ENCODE measurements at regions not wholly inside any gene's neighbourhood (a gene's known extent, or its start where the extent isn't known, plus 50 kb on each side); places are given as distances from the start of the nearest gene placed in this dataset.

GRCh38 chr12:74891083-74891668 is 318.5 kb downstream of the KCNC2 start:
- ATAC-seq: no peak
- intact Hi-C loops (cut with DNase I): no loop called here
- no peak for DNase-seq (ENCODE audit: missing footprints)

DNA sequence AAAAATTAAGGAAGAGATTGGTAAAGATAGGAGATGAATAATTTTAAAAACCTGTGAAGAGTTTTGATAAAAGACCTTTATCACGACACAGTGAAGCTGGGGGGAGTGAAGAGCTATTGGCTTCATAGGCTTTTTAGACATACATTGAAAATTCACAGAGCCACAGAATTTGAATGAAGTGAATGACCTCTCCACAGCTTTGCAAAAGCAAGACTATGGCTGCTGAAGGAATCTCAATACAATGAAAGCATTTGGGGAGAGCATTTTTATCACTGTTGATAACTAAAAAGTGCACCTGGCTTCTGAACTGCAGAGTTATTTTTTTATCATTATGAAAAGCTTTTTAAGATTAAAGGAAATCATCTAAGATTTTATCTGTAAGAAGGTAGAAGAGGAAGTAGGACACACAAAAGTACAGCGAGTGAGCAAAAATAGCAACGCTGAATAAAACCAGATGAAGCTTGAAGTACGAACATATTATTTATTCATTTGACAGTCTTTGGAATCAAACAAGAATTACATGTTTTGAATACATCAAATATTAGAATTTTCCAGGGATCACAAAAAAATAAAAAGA is 317.5 kb downstream of the KCNC2 start:
- ATAC-seq (no peak), DNase-seq (ENCODE audit: missing footprints) (no peak)
- intact Hi-C loops (cut with DNase I): no loop called here

DNA sequence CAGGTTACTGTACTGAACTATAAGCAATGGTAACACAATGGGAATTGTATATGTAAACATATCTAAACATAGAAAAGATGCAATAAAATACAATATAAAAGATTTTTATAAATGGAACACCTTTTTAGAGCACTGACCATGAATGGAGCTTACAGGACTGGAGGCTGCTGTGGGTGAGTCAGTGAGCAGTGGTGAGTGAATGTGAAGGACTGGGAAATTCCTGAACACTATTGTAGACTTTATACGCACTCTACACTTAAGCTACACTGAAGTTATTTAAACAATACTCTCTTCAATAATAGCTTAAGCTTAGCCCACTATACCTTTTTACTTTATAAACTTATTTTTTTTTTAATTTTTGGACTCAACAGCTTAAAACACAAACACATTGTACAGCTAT is 313.5 kb downstream of the KCNC2 start:
- ATAC-seq (no peak), DNase-seq (ENCODE audit: missing footprints) (no peak)
- intact Hi-C loops (cut with DNase I): no loop called here

DNA sequence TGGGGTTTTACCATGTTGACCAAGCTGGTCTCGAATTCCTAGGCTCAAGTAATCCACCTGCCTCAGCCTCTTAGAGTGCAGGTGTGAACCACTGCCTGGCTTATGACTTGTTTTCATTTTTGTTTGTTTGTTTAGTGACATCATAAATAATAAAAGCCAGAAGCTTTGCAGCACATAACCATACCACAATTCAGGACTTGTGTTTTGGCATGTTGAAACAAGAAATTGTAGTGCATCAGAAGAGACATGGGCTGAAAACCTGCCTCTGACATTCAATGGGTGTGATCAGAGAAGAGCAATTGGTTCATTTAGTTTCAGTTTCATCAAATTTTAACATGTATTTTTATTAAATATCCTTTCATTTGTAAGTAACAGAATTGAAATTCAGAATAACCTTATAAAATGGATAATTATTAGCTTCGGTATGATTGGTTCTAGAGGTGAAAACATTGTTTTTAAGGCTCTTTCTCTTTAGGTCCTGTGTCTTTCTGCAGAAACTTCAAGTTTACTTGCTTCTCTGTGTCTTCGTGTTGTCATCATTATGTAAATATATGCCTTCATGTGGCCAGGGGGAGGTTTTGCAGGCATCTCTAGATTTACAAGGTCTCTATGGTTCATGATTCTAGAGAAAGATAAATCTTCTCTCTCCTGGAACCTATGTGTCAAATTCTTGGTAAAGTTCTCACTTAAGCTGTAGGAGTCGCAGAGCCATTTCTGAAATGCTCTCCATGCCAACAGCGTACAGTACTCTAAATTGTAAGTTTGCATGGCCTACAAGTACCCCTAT is 312.0 kb downstream of the KCNC2 start:
- intact Hi-C loops (cut with DNase I): no loop called here
- no peak for ATAC-seq
- DNase-seq (ENCODE audit: missing footprints): no peak

DNA sequence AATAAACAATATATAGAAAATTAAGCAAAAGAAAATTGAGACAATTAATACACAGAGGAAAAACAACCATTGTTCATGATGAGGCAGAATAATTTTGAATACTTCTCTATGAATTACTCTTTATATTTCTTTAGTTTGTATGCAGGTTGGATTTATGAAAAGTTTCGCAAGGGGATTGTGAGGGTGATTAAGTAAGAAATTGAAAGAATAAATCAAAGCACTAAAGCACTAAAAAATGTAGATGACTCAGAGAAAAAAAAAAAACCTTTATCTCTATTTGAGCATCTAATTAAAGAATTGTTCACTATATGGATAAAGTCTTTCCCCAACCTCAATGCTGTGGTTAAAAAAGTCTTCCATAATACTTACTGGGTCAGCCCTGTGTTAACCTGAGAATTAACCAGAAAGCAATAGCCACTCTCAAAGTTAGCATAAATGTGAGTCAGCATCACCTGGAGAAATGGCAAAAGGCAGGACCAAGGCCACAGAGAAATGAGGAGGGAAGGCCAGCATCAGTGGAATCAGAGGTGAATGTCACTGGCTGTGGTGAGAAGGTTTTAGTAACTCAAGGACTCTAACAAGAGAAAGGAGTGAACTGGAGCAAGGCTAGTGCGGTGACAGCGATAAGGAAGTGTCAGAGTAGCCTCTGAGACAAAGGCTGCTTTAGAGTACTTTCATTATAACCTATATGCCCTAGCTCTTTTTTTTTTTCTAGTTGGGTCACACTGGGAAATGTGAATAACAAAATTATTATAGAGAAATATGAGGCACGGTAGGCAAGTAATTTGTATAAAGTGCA is 310.4 kb downstream of the KCNC2 start:
- DNase-seq (ENCODE audit: missing footprints) (no peak), ATAC-seq (no peak)
- intact Hi-C loops (cut with DNase I): no loop called here

DNA sequence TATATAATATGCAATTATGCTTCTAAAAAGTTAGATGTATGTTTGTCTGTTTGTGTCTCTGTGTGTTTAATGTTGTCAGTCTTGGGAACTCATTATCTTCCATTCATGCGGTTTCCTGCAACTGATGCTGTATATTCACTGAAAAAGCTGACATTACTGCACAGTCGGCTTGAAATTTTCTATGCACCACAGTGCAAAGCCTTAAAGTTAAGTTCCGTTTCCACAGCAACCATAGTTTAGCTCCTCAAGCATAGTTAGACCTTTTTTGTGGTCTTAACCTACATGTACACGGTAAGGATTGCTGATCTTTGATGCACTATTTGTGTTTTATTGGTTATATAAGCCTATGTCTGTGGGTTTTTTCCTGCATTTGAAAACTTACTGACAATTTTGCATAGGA is 309.4 kb downstream of the KCNC2 start:
- intact Hi-C loops (cut with DNase I): no loop called here
- no peak for DNase-seq (ENCODE audit: missing footprints)
- no peak for ATAC-seq

DNA sequence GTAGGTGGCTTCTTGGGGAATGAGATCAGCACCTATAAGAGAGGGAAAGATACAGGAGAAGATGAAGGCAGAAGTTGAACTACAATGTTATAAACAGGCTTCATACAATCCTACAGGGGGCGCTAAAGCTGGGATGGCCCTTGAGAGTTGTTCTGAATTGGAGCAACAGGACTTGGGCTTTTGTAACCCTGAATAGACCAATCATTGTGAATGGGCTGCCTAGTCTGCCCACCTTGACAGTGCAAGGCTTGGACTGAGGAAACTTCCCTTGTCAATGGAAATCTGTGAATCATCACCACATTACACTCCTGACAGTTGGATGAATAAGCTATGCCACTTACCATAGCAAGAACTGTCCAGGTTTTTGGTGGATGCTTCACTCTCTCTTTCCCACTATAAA is 306.1 kb downstream of the KCNC2 start:
- intact Hi-C loops (cut with DNase I): no loop called here
- DNase-seq (ENCODE audit: missing footprints): no peak
- no peak for ATAC-seq

DNA sequence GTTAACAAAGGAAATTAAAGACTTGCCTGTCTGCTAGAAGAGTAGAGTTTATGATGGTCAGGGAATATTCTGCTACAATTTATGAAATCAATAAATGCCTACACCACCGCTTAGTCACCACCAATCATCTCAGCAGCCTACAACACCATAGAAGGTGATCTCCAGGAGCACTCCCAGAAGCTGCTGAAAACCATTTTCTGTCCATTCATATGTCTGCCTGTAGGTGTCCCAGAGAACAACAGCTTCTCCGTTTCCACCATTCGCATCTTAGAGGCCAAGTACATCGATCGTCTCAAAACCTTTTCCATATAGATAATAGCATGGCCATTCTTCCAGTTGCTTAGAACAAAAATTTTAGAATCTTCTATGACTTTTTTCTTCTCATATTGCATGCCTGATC is 303.4 kb downstream of the KCNC2 start:
- DNase-seq (ENCODE audit: missing footprints) (no peak), ATAC-seq (no peak)
- intact Hi-C loops (cut with DNase I): no loop called here

DNA sequence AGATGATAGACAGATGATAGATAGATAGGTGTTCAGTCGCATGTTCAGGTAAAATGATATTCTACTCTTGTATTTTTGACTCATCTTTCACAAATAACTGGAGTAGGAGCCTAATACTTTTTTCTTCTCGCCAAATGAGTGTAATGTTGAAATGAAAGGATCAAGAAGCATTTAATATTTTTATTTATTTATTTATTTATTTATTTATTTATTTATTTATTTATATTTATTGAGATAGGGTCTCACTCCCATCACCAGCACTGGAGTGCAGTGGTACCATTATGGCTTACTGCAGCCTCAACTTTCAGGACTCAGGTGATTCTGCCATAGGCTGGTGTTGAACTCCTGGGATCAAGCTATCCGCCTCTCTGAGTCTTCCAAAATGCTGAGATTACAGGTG is 298.8 kb downstream of the KCNC2 start:
- ATAC-seq: no peak
- no peak for DNase-seq (ENCODE audit: missing footprints)
- intact Hi-C loops (cut with DNase I): no loop called here

GRCh38 chr12:74914378-74914777 is 295.3 kb downstream of the KCNC2 start:
- intact Hi-C loops (cut with DNase I): no loop called here
- ATAC-seq: no peak
- DNase-seq (ENCODE audit: missing footprints): no peak

GRCh38 chr12:74915718-74916117 is 293.9 kb downstream of the KCNC2 start:
- intact Hi-C loops (cut with DNase I): no loop called here
- ATAC-seq (no peak), DNase-seq (ENCODE audit: missing footprints) (no peak)

DNA sequence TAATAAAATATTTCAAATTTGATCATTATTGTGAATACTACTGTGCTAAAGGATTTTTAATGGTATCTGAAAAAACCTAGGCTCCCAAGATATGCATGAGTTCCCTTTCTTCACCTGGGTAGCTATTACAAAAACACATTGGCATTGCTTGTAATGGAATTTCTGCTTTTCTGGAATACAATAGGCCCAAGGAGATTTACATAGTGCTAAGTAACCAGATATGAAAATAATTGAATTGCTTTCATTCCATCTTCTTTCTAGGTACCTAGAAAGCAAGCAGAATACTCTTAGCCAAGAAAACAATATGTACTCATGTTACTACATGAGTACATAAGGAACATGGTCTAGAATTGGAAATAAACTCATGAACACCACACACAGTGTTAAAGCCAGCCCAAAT is 291.9 kb downstream of the KCNC2 start:
- intact Hi-C loops (cut with DNase I): no loop called here
- DNase-seq (ENCODE audit: missing footprints) (no peak), ATAC-seq (no peak)

DNA sequence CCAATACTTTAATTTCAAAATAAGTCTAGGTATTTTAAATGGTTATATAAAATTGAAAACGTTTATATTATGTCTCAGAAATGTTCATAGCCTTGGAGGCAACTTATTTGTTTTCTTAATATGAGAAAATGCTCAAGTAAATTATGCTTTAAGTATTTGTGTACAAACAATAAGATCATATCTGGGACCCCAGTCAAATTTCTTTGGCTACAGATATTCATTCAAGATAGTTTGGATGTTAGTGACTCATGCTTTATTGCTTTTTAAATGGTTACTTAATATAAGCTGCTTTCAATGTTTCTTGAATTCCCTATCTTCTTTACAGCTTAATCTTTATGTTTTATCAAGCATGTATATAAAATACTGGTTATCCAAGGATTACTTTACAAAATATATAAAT is 291.3 kb downstream of the KCNC2 start:
- ATAC-seq (no peak), DNase-seq (ENCODE audit: missing footprints) (no peak)
- intact Hi-C loops (cut with DNase I): no loop called here

DNA sequence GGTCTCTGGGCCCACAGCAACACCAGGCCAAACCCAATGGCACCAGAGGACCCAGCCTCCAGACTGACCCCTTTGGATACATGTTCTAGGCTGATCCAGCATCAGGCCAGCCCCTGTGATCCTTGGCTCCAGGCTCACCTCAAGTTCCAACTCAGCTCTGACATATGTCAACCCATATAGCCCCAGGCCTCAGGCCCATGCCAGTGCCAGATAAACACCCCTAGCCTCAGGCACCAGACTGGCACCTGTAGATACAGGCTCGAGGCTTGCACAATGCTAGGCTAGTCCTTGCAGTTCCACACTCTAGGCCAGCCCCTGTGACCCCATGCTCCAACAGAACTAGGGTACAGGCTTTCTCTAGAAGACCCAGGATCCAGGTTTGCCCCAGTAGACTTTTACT is 287.5 kb downstream of the KCNC2 start:
- DNase-seq (ENCODE audit: missing footprints) (no peak), ATAC-seq (no peak)
- intact Hi-C loops (cut with DNase I): no loop called here

DNA sequence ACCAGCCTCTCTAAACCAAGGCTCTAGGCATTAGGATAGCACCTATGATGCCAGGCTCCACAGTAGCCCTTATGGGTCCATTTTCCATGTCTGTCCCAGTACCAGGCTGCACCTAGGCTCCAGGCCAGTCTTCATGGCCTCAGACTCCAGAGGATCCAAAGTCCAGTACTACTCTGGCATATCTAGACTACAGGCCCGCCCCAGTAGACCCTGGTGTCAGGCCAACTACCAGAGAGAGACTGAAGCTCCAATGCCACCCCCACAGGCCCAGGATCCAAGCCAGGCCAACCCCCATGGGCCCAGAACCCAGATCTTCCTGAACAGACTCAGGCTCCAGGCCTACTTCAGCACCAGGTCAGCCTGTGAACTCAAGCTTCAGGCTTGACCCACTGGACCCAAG is 287.0 kb downstream of the KCNC2 start:
- intact Hi-C loops (cut with DNase I): no loop called here
- DNase-seq (ENCODE audit: missing footprints): no peak

DNA sequence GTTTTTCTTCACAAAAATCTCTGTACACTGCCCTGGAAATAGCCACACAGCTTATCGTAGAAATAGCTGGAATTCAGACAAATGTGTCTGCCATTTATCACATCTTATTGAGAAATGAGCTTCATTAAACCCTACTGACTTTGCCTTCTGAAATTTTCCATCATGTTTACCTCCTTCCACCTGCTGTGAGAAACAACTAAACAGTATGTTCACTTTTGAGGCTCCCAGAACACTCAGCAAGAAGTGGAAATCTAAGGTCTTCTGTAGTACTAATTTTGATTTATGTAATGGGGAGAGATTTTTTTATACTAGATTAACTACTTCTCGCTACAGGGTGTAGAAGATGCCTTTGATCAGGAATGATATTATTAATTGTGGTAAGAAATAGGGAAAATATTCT is 268.0 kb downstream of the KCNC2 start:
- no peak for ATAC-seq
- intact Hi-C loops (cut with DNase I): no loop called here
- no peak for DNase-seq (ENCODE audit: missing footprints)

More for the DNA sequence above, 287.0 kb downstream of the KCNC2 start:
- no peak for ATAC-seq

DNA sequence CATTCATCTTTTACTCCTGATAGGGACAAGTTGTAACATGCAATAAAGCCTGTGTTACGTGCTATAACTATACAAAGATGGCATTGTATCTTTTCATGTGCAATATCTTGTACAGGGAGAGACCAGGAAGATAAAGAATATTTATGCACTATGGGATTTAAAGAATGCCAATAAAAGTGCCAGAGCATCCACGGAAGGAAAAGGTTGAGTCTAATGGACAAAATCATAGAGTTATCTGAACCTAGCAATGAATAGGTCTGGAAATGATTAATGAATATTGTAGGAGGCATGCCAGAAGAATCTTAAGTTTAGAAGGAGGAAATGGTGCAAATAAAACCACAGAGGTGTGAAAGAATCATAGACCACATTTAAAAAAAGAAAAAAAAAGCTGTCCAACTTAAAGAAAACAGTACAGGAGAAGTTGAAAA is 263.9 kb downstream of the KCNC2 start:
- no peak for DNase-seq (ENCODE audit: missing footprints)
- intact Hi-C loops (cut with DNase I): no loop called here
- ATAC-seq: no peak

DNA sequence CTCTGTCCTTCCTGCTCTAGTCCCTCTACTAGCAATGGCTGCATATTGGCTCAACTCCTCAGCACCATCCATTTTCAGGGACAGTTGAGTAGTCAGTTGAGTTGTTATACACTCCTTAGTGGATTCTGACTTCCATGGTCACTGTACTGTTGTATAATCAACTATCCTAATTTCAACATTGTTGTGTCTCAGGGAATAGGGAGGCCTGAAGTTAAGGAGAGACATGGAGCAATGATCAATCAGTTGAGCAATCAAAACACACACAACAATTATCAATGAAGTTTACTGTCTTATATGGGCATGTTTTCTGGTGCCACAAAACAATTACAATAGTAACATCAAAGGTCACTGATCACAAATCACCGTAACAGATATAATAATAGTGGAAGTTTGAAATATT is 255.9 kb downstream of the KCNC2 start:
- ATAC-seq (no peak), DNase-seq (ENCODE audit: missing footprints) (no peak)
- intact Hi-C loops (cut with DNase I): no loop called here

DNA sequence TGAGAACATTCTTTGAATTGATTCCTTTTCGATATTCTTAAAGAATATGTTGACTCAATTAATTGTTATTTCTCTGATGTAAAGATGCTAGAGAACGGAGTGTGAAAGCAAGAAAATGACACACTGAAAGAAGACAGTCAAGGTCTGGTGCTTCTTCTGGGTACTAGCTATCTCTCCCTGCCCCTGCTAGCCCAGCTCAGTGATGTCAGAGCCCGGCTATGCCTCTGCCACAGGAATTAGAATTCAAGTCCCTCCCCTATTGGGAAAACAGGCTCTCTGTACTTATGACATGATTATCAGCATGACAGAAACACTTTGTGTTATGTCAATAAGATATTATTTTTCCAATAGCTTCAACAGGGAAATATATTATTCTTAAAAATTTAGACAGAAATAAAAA is 252.4 kb downstream of the KCNC2 start:
- intact Hi-C loops (cut with DNase I): no loop called here
- ATAC-seq: no peak
- DNase-seq (ENCODE audit: missing footprints): no peak

GRCh38 chr12:74957634-74958033 is 252.0 kb downstream of the KCNC2 start:
- no peak for DNase-seq (ENCODE audit: missing footprints)
- intact Hi-C loops (cut with DNase I): no loop called here
- ATAC-seq: no peak
